ENCODE measurements at regions not wholly inside any gene's neighbourhood (a gene's known extent, or its start where the extent isn't known, plus 50 kb on each side); places are given as distances from the start of the nearest gene placed in this dataset.
A peak's percentile ranks its signal among the peaks of the same experiment; 100 is the strongest.

- peak; percentile 89 for TF ChIP-seq CTCF (IDR thresholded peaks at IDR 0.05)
- intact Hi-C loops (cut with micrococcal nuclease): loop anchor here (5.0 kb wide), 1 partner anchor 759 kb away; no protein-coding TSS in a partner anchor
- Mint-ChIP-seq H3K4me1 (ENCODE audit: low read depth) (no peaks in the 10 kb centered on the region), H3K27me3 (no peaks in the 10 kb centered on the region), H3K36me3 (ENCODE audit: low read depth) (no peaks in the 10 kb centered on the region), H3K4me3 (no peak overlapping the region), H3K27ac (no peak overlapping the region), H3K9me3 (no peaks in the 10 kb centered on the region)
- DNase-seq (peak; percentile 85), ATAC-seq (peak; percentile 93)
- ChIA-PET CTCF (interaction anchor here (0.6 to 8.1 kb wide), 69 partner anchors 9 to 765 kb away, joined by 3 to 82 read pairs (median 5); no protein-coding TSS in a partner anchor), POLR2A (no interaction called here)
Measured at GRCh38 chr11:11028017-11028692, 170.3 kb upstream of the ZBED5 start.

GRCh38 chr11:11027288-11027687, 169.4 kb upstream of the ZBED5 start:
- TF ChIP-seq CTCF (IDR thresholded peaks at IDR 0.05): no peak
- H3K36me3 Mint-ChIP-seq (ENCODE audit: low read depth): no peaks in the 10 kb centered on the region
- H3K9me3 Mint-ChIP-seq: no peaks in the 10 kb centered on the region
- H3K27ac Mint-ChIP-seq: no peak overlapping the region
- intact Hi-C loops (cut with micrococcal nuclease): loop anchor here (5.0 kb wide), 1 partner anchor 760 kb away; no protein-coding TSS in a partner anchor
- no peaks in the 10 kb centered on the region for H3K4me1 Mint-ChIP-seq (ENCODE audit: low read depth)
- no peak overlapping the region for H3K4me3 Mint-ChIP-seq
- ATAC-seq: no peak
- no peaks in the 10 kb centered on the region for H3K27me3 Mint-ChIP-seq
- DNase-seq: no peak
- ChIA-PET CTCF (interaction anchor here (0.7 to 8.1 kb wide), 49 partner anchors 10 to 766 kb away, joined by 3 to 82 read pairs (median 5); no protein-coding TSS in a partner anchor), POLR2A (no interaction called here)

GRCh38 chr11:11025087-11025486, 167.2 kb upstream of the ZBED5 start:
- intact Hi-C loops (cut with micrococcal nuclease): loop anchor here (5.0 kb wide), 1 partner anchor 762 kb away; no protein-coding TSS in a partner anchor
- Mint-ChIP-seq H3K27ac (no peak overlapping the region), H3K4me3 (no peak overlapping the region), H3K9me3 (no peaks in the 10 kb centered on the region), H3K4me1 (ENCODE audit: low read depth) (no peaks in the 10 kb centered on the region), H3K36me3 (ENCODE audit: low read depth) (no peaks in the 10 kb centered on the region), H3K27me3 (no peaks in the 10 kb centered on the region)
- no peak for TF ChIP-seq CTCF (IDR thresholded peaks at IDR 0.05)
- DNase-seq (no peak), ATAC-seq (no peak)
- ChIA-PET CTCF (interaction anchor here (1.0 to 8.1 kb wide), 7 partner anchors 12 to 763 kb away, joined by 3 to 82 read pairs (median 12); no protein-coding TSS in a partner anchor), POLR2A (no interaction called here)

GRCh38 chr11:11022125-11022730, 164.4 kb upstream of the ZBED5 start:
- Mint-ChIP-seq H3K36me3 (ENCODE audit: low read depth) (no peaks in the 10 kb centered on the region), H3K4me1 (ENCODE audit: low read depth) (no peaks in the 10 kb centered on the region), H3K4me3 (no peak overlapping the region), H3K27me3 (no peaks in the 10 kb centered on the region), H3K27ac (no peak overlapping the region), H3K9me3 (no peaks in the 10 kb centered on the region)
- POLR2A ChIA-PET: no interaction called here
- DNase-seq: peak; percentile 34
- TF ChIP-seq CTCF (IDR thresholded peaks at IDR 0.05): no peak
- CTCF ChIA-PET: interaction anchor here (1.0 to 8.1 kb wide), 14 partner anchors 14 to 765 kb away, joined by 3 to 82 read pairs (median 6); no protein-coding TSS in a partner anchor
- intact Hi-C loops (cut with micrococcal nuclease): loop anchor here (2.0 kb wide), 1 partner anchor 229 kb away; no protein-coding TSS in a partner anchor
- ATAC-seq: no peak

- Mint-ChIP-seq H3K9me3 (no peaks in the 10 kb centered on the region), H3K4me1 (ENCODE audit: low read depth) (no peaks in the 10 kb centered on the region), H3K36me3 (ENCODE audit: low read depth) (no peaks in the 10 kb centered on the region), H3K27ac (no peak overlapping the region), H3K4me3 (no peak overlapping the region), H3K27me3 (no peaks in the 10 kb centered on the region)
- no peak for TF ChIP-seq CTCF (IDR thresholded peaks at IDR 0.05)
- intact Hi-C loops (cut with micrococcal nuclease): no loop called here
- ChIA-PET CTCF (interaction anchor here (0.7 to 5.3 kb wide), 17 partner anchors 13 to 766 kb away, joined by 3 to 54 read pairs (median 3); no protein-coding TSS in a partner anchor), POLR2A (interaction anchor here (1.2 kb wide), 1 partner anchor 235 kb away, joined by 3 read pairs; no protein-coding TSS in a partner anchor)
- ATAC-seq: no peak
- DNase-seq: no peak
Measured at GRCh38 chr11:11021563-11021962, 163.7 kb upstream of the ZBED5 start.

Data from activated CD8-positive, alpha-beta T cell treated with anti-CD3 and anti-CD28 coated beads for 36 hours (primary cell).